H1 (cell line): ENCODE measurements at regions not wholly inside any gene's neighbourhood (a gene's known extent, or its start where the extent isn't known, plus 50 kb on each side); places are given as distances from the start of the nearest gene placed in this dataset.

Source experiments
- CTCF ChIA-PET: fragments of 300-600 bp; sonication (Branson Sonifier 250); formaldehyde crosslinking; loops from one replicate; lab custom pipeline; 2021; ENCODE audit not compliant: partially characterized antibody; lab: Charles Lee
- POLR2A ChIA-PET: fragments of 300-600 bp; sonication (Branson Sonifier 250); formaldehyde crosslinking; loops from one replicate; lab custom pipeline; 2021; ENCODE audit warnings: inconsistent platforms; ENCODE audit not compliant: partially characterized antibody; lab: Charles Lee
- DNase-seq, 2 experiments: peaks; one replicate each; pipeline versions ENCODE4 v3.0.0 to v3.0.0-alpha.2; 2010 to 2022; ENCODE audit warnings: low spot score in 2 of 2, low read depth in 1 of 2, mixed read lengths in 1 of 2
- FAIRE-seq: peaks from 2 replicates; lab custom pipeline; 2011; peaks lifted over from hg19 to GRCh38; lab: Jason Lieb, UNC
- H2AFZ ChIP-seq: 2 replicates; pipeline ENCODE4 v1.8.1; 2012; ENCODE audit warnings: low read length, inconsistent platforms
- H2AK5ac ChIP-seq: 2 replicates; pipeline ENCODE4 v1.6.1; 2013; ENCODE audit warnings: low read depth, low read length
- H2BK120ac ChIP-seq: replicated peaks from 2 replicates; pipeline ENCODE3; 2013; ENCODE audit warnings: low read depth, low read length, inconsistent platforms
- H2BK12ac ChIP-seq: 2 replicates; pipeline ENCODE4 v1.6.1; 2013; ENCODE audit warnings: low read depth, low read length
- H2BK15ac ChIP-seq: 2 replicates; pipeline ENCODE4 v1.6.1; 2013; ENCODE audit warnings: low read length
- H2BK20ac ChIP-seq: 2 replicates; pipeline ENCODE4 v1.6.1; 2013; ENCODE audit warnings: low read length
- H2BK5ac ChIP-seq: 2 replicates; pipeline ENCODE4 v1.6.1; 2013; ENCODE audit warnings: low read depth, low read length
- H3K14ac ChIP-seq: 2 replicates; pipeline ENCODE4 v1.6.1; 2013; ENCODE audit warnings: inconsistent platforms; ENCODE audit not compliant: insufficient read length
- H3K18ac ChIP-seq: 2 replicates; pipeline ENCODE4 v1.6.1; 2013; ENCODE audit warnings: low read length; ENCODE audit errors: extremely low read depth
- H3K23ac ChIP-seq: 2 replicates; pipeline ENCODE4 v1.6.1; 2013; ENCODE audit warnings: inconsistent platforms; ENCODE audit not compliant: insufficient read length
- H3K23me2 ChIP-seq: 2 replicates; pipeline ENCODE4 v1.6.1; 2013; ENCODE audit warnings: low read depth, low read length
- H3K27ac ChIP-seq: 2 replicates; pipeline ENCODE4 v1.6.1; 2011; ENCODE audit warnings: low read depth, low read length, inconsistent platforms
- H3K27me3 ChIP-seq, 4 experiments: replicated peaks in 1 of 4; 1 replicate in 1 of 4; 2 replicates in 3 of 4; pipeline versions ENCODE4 v1.6.1 to v1.8.1; 2011 to 2013; ENCODE audit warnings: low read length in 3 of 4, mild to moderate bottlenecking in 3 of 4, inconsistent platforms in 2 of 4, mixed read lengths in 2 of 4, moderate library complexity in 1 of 4; ENCODE audit not compliant: control insufficient read depth in 3 of 4, insufficient read depth in 3 of 4; ENCODE audit errors: extremely low read depth in 1 of 4
- H3K36me3 ChIP-seq, 4 experiments: 2 replicates each; pipeline versions ENCODE4 v1.6.1 to v1.8.1; 2011 to 2013; ENCODE audit warnings: mild to moderate bottlenecking in 4 of 4, low read length in 3 of 4, moderate library complexity in 2 of 4, control low read depth in 1 of 4, inconsistent platforms in 1 of 4; ENCODE audit not compliant: insufficient read depth in 4 of 4, control insufficient read depth in 2 of 4
- H3K4ac ChIP-seq: replicated peaks from 2 replicates; pipeline ENCODE3; 2013; ENCODE audit warnings: low read length, low read depth, mixed read lengths, inconsistent platforms; ENCODE audit not compliant: insufficient read length
- H3K4me1 ChIP-seq, 4 experiments: replicated peaks in 1 of 4; 1 replicate in 1 of 4; 2 replicates in 3 of 4; pipeline versions ENCODE4 v1.6.1 to v1.8.1; 2011 to 2013; ENCODE audit warnings: low read length in 3 of 4, inconsistent platforms in 2 of 4, mixed read lengths in 1 of 4; ENCODE audit not compliant: insufficient read depth in 4 of 4, control insufficient read depth in 3 of 4
- H3K4me2 ChIP-seq, 2 experiments: 2 replicates each; pipeline versions ENCODE4 v1.6.1 to v1.8.1; 2011 to 2013; ENCODE audit warnings: low read depth in 2 of 2, low read length in 2 of 2, control low read depth in 1 of 2, inconsistent platforms in 1 of 2, mild to moderate bottlenecking in 1 of 2; ENCODE audit not compliant: insufficient read depth in 1 of 2
- H3K4me3 ChIP-seq, 4 experiments: fragments of 200-600, 300-600 bp in 1 of 4; sonication (generic), shearing (Covaris generic), sonication (Bioruptor Twin) in 1 of 4; 2 replicates each; pipeline versions ENCODE4 v1.5.1 to v1.8.1; 2011 to 2016; ENCODE audit warnings: low read length in 4 of 4, low read depth in 3 of 4, control low read depth in 2 of 4, inconsistent platforms in 2 of 4, mild to moderate bottlenecking in 2 of 4, mixed read lengths in 1 of 4, moderate library complexity in 1 of 4; ENCODE audit not compliant: insufficient read depth in 2 of 4; ENCODE audit errors: extremely low read depth in 1 of 4
- H3K56ac ChIP-seq: replicated peaks from 2 replicates; pipeline ENCODE3; 2013; ENCODE audit warnings: low read depth, mild to moderate bottlenecking, mixed read lengths, low read length, inconsistent platforms; ENCODE audit not compliant: insufficient read length
- H3K79me1 ChIP-seq: 2 replicates; pipeline ENCODE4 v1.6.1; 2013; ENCODE audit warnings: low read depth, low read length, control low read depth
- H3K79me2 ChIP-seq, 2 experiments: 2 replicates each; pipeline versions ENCODE4 v1.6.1 to v1.8.1; 2012 to 2013; ENCODE audit warnings: low read length in 2 of 2, mild to moderate bottlenecking in 2 of 2, inconsistent platforms in 1 of 2; ENCODE audit not compliant: insufficient read depth in 2 of 2, control insufficient read depth in 1 of 2
- H3K9ac ChIP-seq, 4 experiments: replicated peaks in 1 of 4; 1 replicate in 1 of 4; 2 replicates in 3 of 4; pipeline versions ENCODE4 v1.6.1 to v1.8.1; 2011 to 2013; ENCODE audit warnings: low read depth in 3 of 4, low read length in 3 of 4, control low read depth in 2 of 4, mild to moderate bottlenecking in 2 of 4, moderate library complexity in 2 of 4, inconsistent platforms in 1 of 4; ENCODE audit errors: extremely low read depth in 1 of 4
- H3K9me3 ChIP-seq, 2 experiments: 2 replicates each; pipeline versions ENCODE4 v1.6.1 to v1.8.1; 2012 to 2013; ENCODE audit warnings: mild to moderate bottlenecking in 2 of 2, moderate library complexity in 2 of 2, control low read depth in 1 of 2, inconsistent platforms in 1 of 2, low read depth in 1 of 2, low read length in 1 of 2, mixed read lengths in 1 of 2; ENCODE audit not compliant: insufficient read depth in 2 of 2
- H4K20me1 ChIP-seq, 2 experiments: replicated peaks in 1 of 2; 2 replicates each; pipeline versions ENCODE3 to v1.8.1; 2011 to 2013; ENCODE audit warnings: inconsistent platforms in 2 of 2, low read length in 2 of 2, mild to moderate bottlenecking in 1 of 2; ENCODE audit not compliant: insufficient read depth in 2 of 2, control insufficient read depth in 1 of 2
- H4K5ac ChIP-seq: 2 replicates; pipeline ENCODE4 v1.6.1; 2013; ENCODE audit warnings: low read length, low read depth, mixed read lengths, inconsistent platforms; ENCODE audit not compliant: insufficient read length
- H4K8ac ChIP-seq: 2 replicates; pipeline ENCODE4 v1.8.0; 2013; ENCODE audit warnings: mild to moderate bottlenecking, moderate library complexity, low read length, inconsistent platforms; ENCODE audit not compliant: insufficient read depth; ENCODE audit errors: extremely low read depth
- H4K91ac ChIP-seq: replicated peaks from 2 replicates; pipeline ENCODE3; 2013; ENCODE audit warnings: low read length, mixed read lengths, inconsistent platforms; ENCODE audit not compliant: insufficient read length
- RBBP5 ChIP-seq: IDR thresholded peaks from 2 replicates; pipeline ENCODE4 v1.7.1; 2012; ENCODE audit warnings: low read depth, mild to moderate bottlenecking, inconsistent platforms, low read length, moderate library complexity, borderline replicate concordance
- YY1 ChIP-seq: IDR thresholded peaks from 2 replicates; pipeline ENCODE4 v1.6.1; 2011; ENCODE audit warnings: low read depth, mild to moderate bottlenecking, low read length
- WGBS, 2 experiments: shearing (Covaris generic) in 1 of 2; methylation state at CpG; one replicate each; pipeline versions ENCODE4 v1.1.6 to v1.1.7; 2013 to 2015; ENCODE audit warnings: low lambda C conversion rate in 2 of 2, mixed read lengths in 2 of 2, inconsistent platforms in 1 of 2, low coverage in 1 of 2, missing lambda C conversion rate in 1 of 2; ENCODE audit not compliant: insufficient replicate concordance in 2 of 2, insufficient coverage in 1 of 2, insufficient read length in 1 of 2; ENCODE audit errors: extremely low coverage in 1 of 2, missing lambda C conversion rate in 1 of 2; 5-methylcytosine and 5-hydroxymethylcytosine counted together

- no peak overlapping the region for H4K91ac ChIP-seq
- no peak overlapping the region for H2BK20ac ChIP-seq
- H3K9me3 ChIP-seq: peaks cover 2 to 3% of the 10 kb centered on the region in 2 experiments; a peak in 3 of 4 replicates
- H3K4ac ChIP-seq: no peak overlapping the region
- no peak for DNase-seq
- 93% methylated on average over 10 of the region's 10 CpGs; no CpG with 5 or more reads in 1 of the 2 experiments for WGBS, 2 experiments
- no peak overlapping the region for H3K14ac ChIP-seq
- H3K18ac ChIP-seq: no peak overlapping the region
- H3K56ac ChIP-seq: no peak overlapping the region
- peak overlapping the region; percentile 41 for H2AFZ ChIP-seq
- no peaks in the 10 kb centered on the region for H3K23me2 ChIP-seq
- no peak overlapping the region for H4K8ac ChIP-seq
- no peaks in the 10 kb centered on the region for H3K79me2 ChIP-seq
- H3K23ac ChIP-seq: no peak overlapping the region
- no peak overlapping the region for H2BK12ac ChIP-seq
- no peak overlapping the region for H2BK15ac ChIP-seq
- H2BK5ac ChIP-seq: no peak overlapping the region
- no peaks in the 10 kb centered on the region for H3K79me1 ChIP-seq
- no peaks in the 10 kb centered on the region for H3K4me1 ChIP-seq
- H3K9ac ChIP-seq: no peak overlapping the region
- H2BK120ac ChIP-seq: no peak overlapping the region
- H3K4me2 ChIP-seq: no peak overlapping the region
- H3K36me3 ChIP-seq: no peaks in the 10 kb centered on the region
- H4K20me1 ChIP-seq: no peaks in the 10 kb centered on the region
- H3K4me3 ChIP-seq: no peak overlapping the region
- H3K27me3 ChIP-seq: no peaks in the 10 kb centered on the region
- no peak overlapping the region for H3K27ac ChIP-seq
- ChIA-PET POLR2A (no interaction called here), CTCF (interaction anchor here (1.5 to 1.7 kb wide), 3 partner anchors 9 to 18 kb away, joined by 4 to 9 read pairs (median 4); no protein-coding TSS in a partner anchor)
- H4K5ac ChIP-seq: no peak overlapping the region
- FAIRE-seq: no peak
- no peak overlapping the region for H2AK5ac ChIP-seq
- TF ChIP-seq RBBP5 (no peak), YY1 (peak; percentile 76; the same call in 1 of the 2 replicates)
These were observed 886.5 kb upstream of the EPHA5 start for GRCh38 chr4:66556651-66557278.
